SK-N-SH (cell line): ENCODE measurements at regions not wholly inside any gene's neighbourhood (a gene's known extent, or its start where the extent isn't known, plus 50 kb on each side); places are given as distances from the start of the nearest gene placed in this dataset.

Source experiments
- CTCF ChIP-seq: fragments of 200-600 bp; sonication (generic); IDR thresholded peaks from 2 replicates; pipeline ENCODE4 v1.6.1; 2017; ENCODE audit warnings: antibody characterized with exemption, mild to moderate bottlenecking, moderate library complexity
- EZH2phosphoT487 ChIP-seq: fragments of 200-600 bp; sonication (generic); IDR thresholded peaks from 2 replicates; pipeline ENCODE4 v1.6.1; 2017; ENCODE audit warnings: low read depth, mixed run types, mild to moderate bottlenecking, antibody characterized with exemption, moderate library complexity, borderline replicate concordance
- FOSL2 ChIP-seq: IDR thresholded peaks from 2 replicates; pipeline ENCODE4 v1.4.0; 2012; ENCODE audit warnings: low read depth, mild to moderate bottlenecking, moderate library complexity, borderline replicate concordance
- GABPA ChIP-seq: IDR thresholded peaks from 2 replicates; pipeline ENCODE4 v1.4.0; 2012; ENCODE audit warnings: low read depth, mild to moderate bottlenecking
- RAD21 ChIP-seq: IDR thresholded peaks from 2 replicates; pipeline ENCODE4 v1.6.1; 2012; ENCODE audit warnings: mild to moderate bottlenecking, low read length

- TF ChIP-seq CTCF (no peak), GABPA (no peak), EZH2phosphoT487 (no peak), RAD21 (no peak), FOSL2 (no peak)
These were observed 971.6 kb downstream of the ZPLD1 start for GRCh38 chr3:103406320-103406850.
